BLaER1 treated with 17β-estradiol and CSF1 and Interleukin-3, amounts not matched to agents 10 nM and 100 nM (cell line): ENCODE measurements at regions not wholly inside any gene's neighbourhood (a gene's known extent, or its start where the extent isn't known, plus 50 kb on each side); places are given as distances from the start of the nearest gene placed in this dataset.

ENCODE experiments used
- H3K27ac ChIP-seq, 11 experiments: shearing (Covaris generic); formaldehyde crosslinking; 2 replicates each; pipeline ENCODE4 v1.8.1; 2022
- H3K27me3 ChIP-seq, 11 experiments: shearing (Covaris generic); formaldehyde crosslinking; 2 replicates each; pipeline ENCODE4 v1.8.1; 2022
- H3K36me3 ChIP-seq, 11 experiments: shearing (Covaris generic); formaldehyde crosslinking; 2 replicates each; pipeline ENCODE4 v1.8.1; 2022
- H3K4me1 ChIP-seq, 10 experiments: shearing (Covaris generic); formaldehyde crosslinking; 2 replicates each; pipeline ENCODE4 v1.8.1; 2022
- H3K4me2 ChIP-seq, 11 experiments: shearing (Covaris generic); formaldehyde crosslinking; 2 replicates each; pipeline ENCODE4 v1.8.1; 2022
- H3K4me3 ChIP-seq, 10 experiments: shearing (Covaris generic); formaldehyde crosslinking; 2 replicates each; pipeline ENCODE4 v1.8.1; 2022
- H3K9ac ChIP-seq, 11 experiments: shearing (Covaris generic); formaldehyde crosslinking; 2 replicates each; pipeline ENCODE4 v1.8.1; 2022
- H3K9me3 ChIP-seq, 11 experiments: shearing (Covaris generic); formaldehyde crosslinking; replicated peaks in 1 of 11; 2 replicates each; pipeline ENCODE4 v1.8.1; 2022
- H4K20me1 ChIP-seq, 11 experiments: shearing (Covaris generic); formaldehyde crosslinking; 2 replicates each; pipeline ENCODE4 v1.8.1; 2022
- Cebpa-rat ChIP-seq, 11 experiments: shearing (Covaris generic); IDR thresholded peaks; 2 replicates each; pipeline ENCODE4 v1.8.1; 2022

GRCh38 chr7:13077466-13077865 is 390.0 kb downstream of the ARL4A start:
- no peaks in the 10 kb centered on the region for H3K9me3 ChIP-seq
- H3K27me3 ChIP-seq, result no peaks in the 10 kb centered on the region
- no peaks in the 10 kb centered on the region for H4K20me1 ChIP-seq
- no peaks in the 10 kb centered on the region for H3K4me1 ChIP-seq
- H3K27ac ChIP-seq, result no peak overlapping the region
- H3K36me3 ChIP-seq, result no peaks in the 10 kb centered on the region
- TF ChIP-seq Cebpa-rat (IDR thresholded peaks at IDR 0.05), result no peak
- H3K9ac ChIP-seq, result no peak overlapping the region
- H3K4me2 ChIP-seq, result no peak overlapping the region
- H3K4me3 ChIP-seq, result no peak overlapping the region

GRCh38 chr7:13078105-13078504 is 390.7 kb downstream of the ARL4A start:
- H3K36me3 ChIP-seq, result no peaks in the 10 kb centered on the region
- H4K20me1 ChIP-seq, result no peaks in the 10 kb centered on the region
- no peak overlapping the region for H3K4me2 ChIP-seq
- H3K9me3 ChIP-seq, result no peaks in the 10 kb centered on the region
- H3K4me3 ChIP-seq, result no peak overlapping the region
- TF ChIP-seq Cebpa-rat (IDR thresholded peaks at IDR 0.05), result no peak
- no peak overlapping the region for H3K27ac ChIP-seq
- H3K27me3 ChIP-seq, result no peaks in the 10 kb centered on the region
- no peaks in the 10 kb centered on the region for H3K4me1 ChIP-seq
- H3K9ac ChIP-seq, result no peak overlapping the region

- Histone ChIP-seq H3K9me3 (no peaks in the 10 kb centered on the region), H3K9ac (no peak overlapping the region), H3K27me3 (no peaks in the 10 kb centered on the region), H3K4me2 (no peak overlapping the region), H4K20me1 (no peaks in the 10 kb centered on the region), H3K4me3 (no peak overlapping the region), H3K36me3 (no peaks in the 10 kb centered on the region), H3K27ac (no peak overlapping the region), H3K4me1 (no peaks in the 10 kb centered on the region; a peak in 1 of 20 replicates)
- TF ChIP-seq Cebpa-rat (IDR thresholded peaks at IDR 0.05), result no peak
Measured at GRCh38 chr7:13090959-13091358, 403.5 kb downstream of the ARL4A start.

- no peaks in the 10 kb centered on the region for H3K9me3 ChIP-seq
- no peak overlapping the region for H3K4me2 ChIP-seq
- no peak overlapping the region for H3K27ac ChIP-seq
- TF ChIP-seq Cebpa-rat (IDR thresholded peaks at IDR 0.05), result no peak
- H3K27me3 ChIP-seq, result no peaks in the 10 kb centered on the region
- no peaks in the 10 kb centered on the region for H4K20me1 ChIP-seq
- H3K4me3 ChIP-seq, result no peak overlapping the region
- no peaks in the 10 kb centered on the region for H3K36me3 ChIP-seq
- no peaks in the 10 kb centered on the region; a peak in 1 of 20 replicates for H3K4me1 ChIP-seq
- no peak overlapping the region for H3K9ac ChIP-seq
Measured at GRCh38 chr7:13091974-13092707, 404.7 kb downstream of the ARL4A start.

- Histone ChIP-seq H3K4me2 (no peak overlapping the region), H3K27me3 (no peaks in the 10 kb centered on the region)
Measured at GRCh38 chr7:13092708-13093005, 405.2 kb downstream of the ARL4A start.

GRCh38 chr7:13093160-13093559 is 405.7 kb downstream of the ARL4A start:
- no peaks in the 10 kb centered on the region for H3K27me3 ChIP-seq
- no peak for TF ChIP-seq Cebpa-rat (IDR thresholded peaks at IDR 0.05)
- no peaks in the 10 kb centered on the region for H3K36me3 ChIP-seq
- H3K4me2 ChIP-seq, result no peak overlapping the region
- no peaks in the 10 kb centered on the region; a peak in 1 of 20 replicates for H3K4me1 ChIP-seq
- H3K9me3 ChIP-seq, result no peaks in the 10 kb centered on the region
- H3K27ac ChIP-seq, result no peak overlapping the region
- no peak overlapping the region for H3K4me3 ChIP-seq
- H3K9ac ChIP-seq, result no peak overlapping the region
- H4K20me1 ChIP-seq, result no peaks in the 10 kb centered on the region

More at GRCh38 chr7:13092708-13093005, 405.2 kb downstream of the ARL4A start:
- Histone ChIP-seq H3K4me1 (no peaks in the 10 kb centered on the region; a peak in 1 of 20 replicates), H3K9ac (no peak overlapping the region), H3K4me3 (no peak overlapping the region), H3K27ac (no peak overlapping the region), H3K36me3 (no peaks in the 10 kb centered on the region), H4K20me1 (no peaks in the 10 kb centered on the region), H3K9me3 (no peaks in the 10 kb centered on the region)
- TF ChIP-seq Cebpa-rat (IDR thresholded peaks at IDR 0.05), result no peak

GRCh38 chr7:13097499-13097898 is 410.1 kb downstream of the ARL4A start:
- Histone ChIP-seq H3K4me3 (no peak overlapping the region), H4K20me1 (no peaks in the 10 kb centered on the region), H3K9ac (no peak overlapping the region), H3K27ac (no peak overlapping the region), H3K9me3 (no peaks in the 10 kb centered on the region), H3K4me2 (no peak overlapping the region), H3K4me1 (no peaks in the 10 kb centered on the region; a peak in 1 of 20 replicates), H3K36me3 (no peaks in the 10 kb centered on the region), H3K27me3 (no peaks in the 10 kb centered on the region)
- no peak for TF ChIP-seq Cebpa-rat (IDR thresholded peaks at IDR 0.05)

- H3K4me2 ChIP-seq, result no peak overlapping the region
- no peak overlapping the region for H3K9ac ChIP-seq
- no peak overlapping the region for H3K27ac ChIP-seq
- H3K4me3 ChIP-seq, result no peak overlapping the region
- no peak for TF ChIP-seq Cebpa-rat (IDR thresholded peaks at IDR 0.05)
- H3K36me3 ChIP-seq, result no peaks in the 10 kb centered on the region
- H3K9me3 ChIP-seq, result no peaks in the 10 kb centered on the region
- no peaks in the 10 kb centered on the region for H4K20me1 ChIP-seq
- H3K4me1 ChIP-seq, result no peaks in the 10 kb centered on the region; a peak in 1 of 20 replicates
- H3K27me3 ChIP-seq, result no peaks in the 10 kb centered on the region
Measured at GRCh38 chr7:13098161-13098560, 410.7 kb downstream of the ARL4A start.

- Histone ChIP-seq H3K9ac (no peak overlapping the region), H3K36me3 (no peaks in the 10 kb centered on the region), H3K4me2 (no peak overlapping the region), H3K4me3 (no peak overlapping the region), H4K20me1 (no peaks in the 10 kb centered on the region), H3K9me3 (no peaks in the 10 kb centered on the region), H3K4me1 (peaks cover 0 to 6% (median 0%) of the 10 kb centered on the region in 10 experiments; a peak in 8 of 20 replicates), H3K27me3 (no peaks in the 10 kb centered on the region), H3K27ac (no peak overlapping the region)
- TF ChIP-seq Cebpa-rat (IDR thresholded peaks at IDR 0.05), result no peak
Measured at GRCh38 chr7:13099154-13099795, 411.8 kb downstream of the ARL4A start.

- Histone ChIP-seq H3K4me3 (no peak overlapping the region), H3K4me2 (peak overlapping the region in 4 of 11 experiments; percentile 34 to 64 (median 44); a peak in 8 of 22 replicates)
Measured at GRCh38 chr7:13104128-13104527, 416.7 kb downstream of the ARL4A start.

More at GRCh38 chr7:13104128-13104527, 416.7 kb downstream of the ARL4A start:
- TF ChIP-seq Cebpa-rat (IDR thresholded peaks at IDR 0.05), result no peak
- peak overlapping the region in 2 of 11 experiments; percentile 18 to 44; a peak in 3 of 22 replicates for H3K27ac ChIP-seq
- H3K9me3 ChIP-seq, result peaks cover 0 to 2% (median under 1%) of the 10 kb centered on the region in 11 experiments; a peak in 8 of 22 replicates
- no peaks in the 10 kb centered on the region for H4K20me1 ChIP-seq
- H3K36me3 ChIP-seq, result no peaks in the 10 kb centered on the region
- no peaks in the 10 kb centered on the region for H3K27me3 ChIP-seq
- no peak overlapping the region for H3K9ac ChIP-seq
- peaks cover 0 to 24% (median 0%) of the 10 kb centered on the region in 10 experiments; a peak in 8 of 20 replicates for H3K4me1 ChIP-seq
